ENCODE measurements at regions not wholly inside any gene's neighbourhood (a gene's known extent, or its start where the extent isn't known, plus 50 kb on each side); places are given as distances from the start of the nearest gene placed in this dataset.

- TF ChIP-seq CTCF (IDR thresholded peaks at IDR 0.05) (no peak), POLR2A (IDR thresholded peaks at IDR 0.05) (no peak)
These were observed 1600.6 kb downstream of the PLA2G4A start for GRCh38 chr1:188429386-188429785.

Data from esophagus squamous epithelium (tissue), 4 donors.